Keratinocyte (primary cell): ENCODE measurements at regions not wholly inside any gene's neighbourhood (a gene's known extent, or its start where the extent isn't known, plus 50 kb on each side); places are given as distances from the start of the nearest gene placed in this dataset.

Experiments
- DNase-seq: peaks from one replicate; pipeline ENCODE4 v3.0.0-alpha.2; 2011; ENCODE audit warnings: low read depth, missing footprints, low spot score
- FAIRE-seq: peaks from 2 replicates; lab custom pipeline; 2011; peaks lifted over from hg19 to GRCh38; lab: Jason Lieb, UNC
- H2AFZ ChIP-seq: 2 replicates; pipeline ENCODE4 v1.6.0; 2012; ENCODE audit warnings: low read length, control low read depth, inconsistent platforms; ENCODE audit not compliant: control insufficient read depth
- H3K27ac ChIP-seq: 2 replicates; pipeline ENCODE4 v1.5.1; 2011; ENCODE audit warnings: low read length; ENCODE audit not compliant: control insufficient read depth, insufficient read depth
- H3K27me3 ChIP-seq: 3 replicates; pipeline ENCODE4 v1.6.0; 2011; ENCODE audit warnings: low read length; ENCODE audit not compliant: control insufficient read depth, insufficient read depth; ENCODE audit errors: extremely low read depth
- H3K36me3 ChIP-seq, 2 experiments: 2 replicates in 1 of 2; 3 replicates in 1 of 2; pipeline ENCODE4 v1.5.1; 2011; ENCODE audit warnings: low read length in 2 of 2, mild to moderate bottlenecking in 1 of 2; ENCODE audit not compliant: control insufficient read depth in 2 of 2, insufficient read depth in 2 of 2; ENCODE audit errors: extremely low read depth in 1 of 2
- H3K4me1 ChIP-seq: 3 replicates; pipeline ENCODE4 v1.5.1; 2011; ENCODE audit warnings: low read length; ENCODE audit not compliant: control insufficient read depth, insufficient read depth; ENCODE audit errors: extremely low read depth
- H3K4me2 ChIP-seq: 3 replicates; pipeline ENCODE4 v1.6.0; 2011; ENCODE audit warnings: low read depth, low read length; ENCODE audit not compliant: control insufficient read depth, insufficient read depth; ENCODE audit errors: extremely low read depth
- H3K4me3 ChIP-seq, 3 experiments: fragments of 200-600 bp in 1 of 3; sonication (generic) in 1 of 3; 2 replicates in 2 of 3; 3 replicates in 1 of 3; pipeline ENCODE4 v1.5.1; 2011 to 2016; ENCODE audit warnings: low read length in 3 of 3, mild to moderate bottlenecking in 3 of 3, control low read depth in 2 of 3, inconsistent platforms in 1 of 3, low read depth in 1 of 3, mixed read lengths in 1 of 3, mixed run types in 1 of 3, moderate library complexity in 1 of 3; ENCODE audit not compliant: control insufficient read depth in 2 of 3, insufficient read depth in 2 of 3; ENCODE audit errors: extremely low read depth in 1 of 3
- H3K79me2 ChIP-seq: 2 replicates; pipeline ENCODE4 v1.6.0; 2012; ENCODE audit warnings: low read length; ENCODE audit not compliant: control insufficient read depth, insufficient read depth
- H3K9ac ChIP-seq: 3 replicates; pipeline ENCODE4 v1.6.0; 2011; ENCODE audit warnings: low read length; ENCODE audit not compliant: control insufficient read depth, insufficient read depth; ENCODE audit errors: extremely low read depth
- H3K9me1 ChIP-seq: 3 replicates; pipeline ENCODE4 v1.6.0; 2011; ENCODE audit warnings: low read length; ENCODE audit not compliant: control insufficient read depth, insufficient read depth; ENCODE audit errors: extremely low read depth
- H3K9me3 ChIP-seq: 2 replicates; pipeline ENCODE4 v1.5.1; 2012; ENCODE audit warnings: low read depth, low read length; ENCODE audit not compliant: control insufficient read depth
- H4K20me1 ChIP-seq: 3 replicates; pipeline ENCODE4 v1.6.0; 2011; ENCODE audit warnings: low read length; ENCODE audit not compliant: control insufficient read depth, insufficient read depth; ENCODE audit errors: extremely low read depth
- CTCF ChIP-seq, 3 experiments: IDR thresholded peaks in 1 of 3; conservative IDR thresholded peaks in 1 of 3; optimal IDR thresholded peaks in 1 of 3; 2 replicates in 2 of 3; 3 replicates in 1 of 3; pipeline versions ENCODE3 to v1.5.1; 2011; ENCODE audit warnings: low read length in 3 of 3, mild to moderate bottlenecking in 3 of 3, moderate library complexity in 2 of 3, control low read depth in 1 of 3, inconsistent platforms in 1 of 3; ENCODE audit not compliant: insufficient read depth in 2 of 3; ENCODE audit errors: extremely low read depth in 1 of 3
- EZH2 ChIP-seq: IDR thresholded peaks from one replicate; pipeline ENCODE4 v1.6.1; 2012; ENCODE audit warnings: inconsistent platforms, mild to moderate bottlenecking, low read length, moderate library complexity
- dilution Hi-C: fragments of 300-500 bp; cut with MboI; formaldehyde crosslinking; loops from one replicate; pipeline ENCODE4 v1.7.0; 2020; ENCODE audit warnings: low sequenced_read_pairs; ENCODE audit not compliant: extremely low pct_ligation_motif_present

GRCh38 chr10:23755556-23755955, 316.7 kb downstream of the OTUD1 start:
- dilution Hi-C loops, result no loop called here
- Histone ChIP-seq H3K27ac (no peak overlapping the region), H3K79me2 (no peaks in the 10 kb centered on the region), H3K27me3 (no peaks in the 10 kb centered on the region), H3K4me2 (no peak overlapping the region), H3K9me3 (no peaks in the 10 kb centered on the region), H3K9me1 (no peaks in the 10 kb centered on the region), H3K36me3 (no peaks in the 10 kb centered on the region), H3K9ac (no peak overlapping the region), H3K4me1 (no peaks in the 10 kb centered on the region), H2AFZ (no peak overlapping the region), H3K4me3 (no peak overlapping the region), H4K20me1 (no peaks in the 10 kb centered on the region)
- FAIRE-seq, result no peak
- DNase-seq, result no peak
- TF ChIP-seq EZH2 (no peak), CTCF (optimal IDR thresholded peaks at IDR 0.05 in 1 of 3, IDR thresholded peaks at IDR 0.05 in 1 of 3, conservative IDR thresholded peaks at IDR 0.05 in 1 of 3; ENCODE audit: extremely low read depth in 1 of 3, insufficient read depth in 2 of 3, low read length in 3 of 3) (no peak)

GRCh38 chr10:23768281-23768680, 329.4 kb downstream of the OTUD1 start:
- Histone ChIP-seq H3K27ac (no peak overlapping the region), H3K4me1 (no peaks in the 10 kb centered on the region), H3K4me3 (no peak overlapping the region), H2AFZ (no peak overlapping the region), H3K36me3 (no peaks in the 10 kb centered on the region), H3K9me1 (no peaks in the 10 kb centered on the region), H3K79me2 (no peaks in the 10 kb centered on the region), H3K4me2 (no peak overlapping the region), H3K27me3 (no peaks in the 10 kb centered on the region), H3K9ac (no peak overlapping the region), H3K9me3 (no peaks in the 10 kb centered on the region), H4K20me1 (no peaks in the 10 kb centered on the region)
- DNase-seq, result no peak
- dilution Hi-C loops, result no loop called here
- TF ChIP-seq EZH2 (no peak), CTCF (optimal IDR thresholded peaks at IDR 0.05 in 1 of 3, IDR thresholded peaks at IDR 0.05 in 1 of 3, conservative IDR thresholded peaks at IDR 0.05 in 1 of 3; ENCODE audit: extremely low read depth in 1 of 3, insufficient read depth in 2 of 3, low read length in 3 of 3) (no peak)
- FAIRE-seq, result no peak
